Cardiac muscle cell (in vitro differentiated cells and primary cell): ENCODE measurements at regions not wholly inside any gene's neighbourhood (a gene's known extent, or its start where the extent isn't known, plus 50 kb on each side); places are given as distances from the start of the nearest gene placed in this dataset.

Source experiments
- DNase-seq, 2 donors: peaks; one replicate each; pipeline versions ENCODE4 v3.0.0 to v3.0.0-alpha.2; 2010 to 2017; ENCODE audit warnings: low read depth in 1 of 2, low spot score in 1 of 2
- H3K27ac ChIP-seq: fragments of 200-600 bp; sonication (generic); 2 replicates; pipeline ENCODE4 v1.5.1; 2016
- H3K27me3 ChIP-seq: fragments of 200-600 bp; sonication (generic); 2 replicates; pipeline ENCODE4 v1.6.0; 2016; ENCODE audit warnings: control low read depth
- H3K36me3 ChIP-seq: fragments of 200-600 bp; sonication (generic); 2 replicates; pipeline ENCODE4 v1.5.1; 2016; ENCODE audit warnings: control low read depth
- H3K4me1 ChIP-seq: fragments of 200-600 bp; sonication (generic); 2 replicates; pipeline ENCODE4 v1.8.1; 2017; ENCODE audit warnings: low read depth, mild to moderate bottlenecking, mixed run types
- H3K4me3 ChIP-seq: fragments of 200-600 bp; sonication (generic); 2 replicates; pipeline ENCODE4 v1.5.1; 2016; ENCODE audit warnings: mild to moderate bottlenecking
- H3K9me3 ChIP-seq: fragments of 200-600 bp; sonication (generic); 2 replicates; pipeline ENCODE4 v1.5.1; 2017; ENCODE audit warnings: low read depth, mild to moderate bottlenecking, control low read depth
- TF ChIP-seq, protein P1 (sequence below): IDR thresholded peaks from 2 replicates; pipeline ENCODE4 v1.5.1; 2012; ENCODE audit warnings: low read depth, mild to moderate bottlenecking, low read length

DNA sequence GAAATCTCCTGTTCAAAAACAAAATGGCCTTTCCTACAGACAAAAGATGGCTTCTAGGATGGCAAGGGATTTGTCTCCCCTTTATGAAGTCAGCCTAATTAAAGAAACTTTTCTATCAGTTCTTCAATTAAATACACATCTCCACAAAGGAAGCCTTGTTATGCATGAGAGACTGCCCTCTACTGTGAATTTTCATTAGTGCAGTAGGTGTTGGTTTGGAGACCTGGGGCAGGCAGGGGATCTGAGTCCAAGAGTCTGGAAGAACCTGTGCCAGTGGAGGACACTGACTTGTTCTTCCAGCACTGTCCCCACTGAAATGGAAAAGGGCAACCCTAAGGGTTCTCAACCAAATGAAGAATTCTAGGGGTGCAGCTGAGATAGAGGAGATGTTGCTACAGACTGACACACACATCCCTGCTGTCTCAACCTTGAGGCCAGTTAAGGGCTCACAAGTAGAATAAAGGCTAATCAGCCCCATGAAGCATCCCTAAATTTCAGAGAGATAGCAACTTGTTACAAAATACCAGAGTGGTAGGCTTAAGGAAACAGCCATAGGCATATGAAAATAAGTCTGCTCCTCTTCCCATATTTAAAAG, 174.0 kb upstream of the PRICKLE2 start:
- peak; percentile 67 to 76 for DNase-seq
- H3K27me3 ChIP-seq, result no peaks in the 10 kb centered on the region
- no peaks in the 10 kb centered on the region for H3K4me1 ChIP-seq
- no peak overlapping the region for H3K4me3 ChIP-seq
- no peak overlapping the region for H3K27ac ChIP-seq
- H3K9me3 ChIP-seq, result no peaks in the 10 kb centered on the region
- TF ChIP-seq, protein P1, sequence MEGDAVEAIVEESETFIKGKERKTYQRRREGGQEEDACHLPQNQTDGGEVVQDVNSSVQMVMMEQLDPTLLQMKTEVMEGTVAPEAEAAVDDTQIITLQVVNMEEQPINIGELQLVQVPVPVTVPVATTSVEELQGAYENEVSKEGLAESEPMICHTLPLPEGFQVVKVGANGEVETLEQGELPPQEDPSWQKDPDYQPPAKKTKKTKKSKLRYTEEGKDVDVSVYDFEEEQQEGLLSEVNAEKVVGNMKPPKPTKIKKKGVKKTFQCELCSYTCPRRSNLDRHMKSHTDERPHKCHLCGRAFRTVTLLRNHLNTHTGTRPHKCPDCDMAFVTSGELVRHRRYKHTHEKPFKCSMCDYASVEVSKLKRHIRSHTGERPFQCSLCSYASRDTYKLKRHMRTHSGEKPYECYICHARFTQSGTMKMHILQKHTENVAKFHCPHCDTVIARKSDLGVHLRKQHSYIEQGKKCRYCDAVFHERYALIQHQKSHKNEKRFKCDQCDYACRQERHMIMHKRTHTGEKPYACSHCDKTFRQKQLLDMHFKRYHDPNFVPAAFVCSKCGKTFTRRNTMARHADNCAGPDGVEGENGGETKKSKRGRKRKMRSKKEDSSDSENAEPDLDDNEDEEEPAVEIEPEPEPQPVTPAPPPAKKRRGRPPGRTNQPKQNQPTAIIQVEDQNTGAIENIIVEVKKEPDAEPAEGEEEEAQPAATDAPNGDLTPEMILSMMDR, result peak; percentile 82
- H3K36me3 ChIP-seq, result no peaks in the 10 kb centered on the region

DNA sequence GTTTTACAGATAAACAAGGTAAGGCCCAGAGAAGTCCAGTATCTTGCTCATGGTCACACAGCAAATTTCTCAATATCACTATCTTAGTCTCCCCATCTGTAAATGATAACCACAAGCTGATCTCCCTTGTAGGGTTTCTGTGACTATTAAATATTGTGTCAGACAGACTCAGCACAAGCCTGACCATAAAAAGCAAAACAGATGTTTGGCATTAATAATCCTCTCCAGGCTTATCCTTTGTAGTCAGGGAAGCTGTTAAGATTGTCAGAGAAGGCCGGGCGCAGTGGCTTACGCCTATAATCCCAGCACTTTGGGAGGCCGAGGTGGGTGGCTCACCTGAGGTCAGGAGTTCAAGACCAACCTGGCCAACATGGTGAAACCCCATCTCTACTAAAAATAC, 173.2 kb upstream of the PRICKLE2 start:
- Histone ChIP-seq H3K4me3 (no peak overlapping the region), H3K9me3 (no peaks in the 10 kb centered on the region), H3K27me3 (no peaks in the 10 kb centered on the region), H3K4me1 (no peaks in the 10 kb centered on the region), H3K27ac (no peak overlapping the region), H3K36me3 (no peaks in the 10 kb centered on the region)
- TF ChIP-seq, protein P1, result no peak
- DNase-seq, result peak in 1 of 2 donors; percentile 22

DNA sequence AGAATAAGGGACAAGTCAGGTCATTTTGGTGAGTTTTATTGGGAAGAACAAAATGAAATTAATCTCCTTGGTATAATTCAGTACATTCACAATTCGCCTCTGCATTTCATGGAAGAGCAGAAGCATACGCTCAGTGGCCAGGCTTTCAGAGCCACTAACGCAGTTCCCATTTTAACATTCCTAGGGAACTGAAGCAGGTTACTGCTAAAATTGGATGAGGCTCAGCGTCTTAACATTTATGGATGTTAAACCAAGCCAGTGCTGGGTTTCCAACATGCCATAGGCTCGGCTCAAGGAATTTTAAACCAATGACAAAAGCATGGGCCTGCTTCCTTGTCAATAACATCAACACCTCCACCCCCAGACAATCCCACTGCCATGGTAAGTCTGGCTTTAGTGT, 172.7 kb upstream of the PRICKLE2 start:
- DNase-seq, result peak in 1 of 2 donors; percentile 3
- Histone ChIP-seq H3K36me3 (no peaks in the 10 kb centered on the region), H3K9me3 (no peaks in the 10 kb centered on the region), H3K27me3 (no peaks in the 10 kb centered on the region), H3K27ac (no peak overlapping the region), H3K4me1 (no peaks in the 10 kb centered on the region), H3K4me3 (no peak overlapping the region)
- TF ChIP-seq, protein P1, result no peak

DNA sequence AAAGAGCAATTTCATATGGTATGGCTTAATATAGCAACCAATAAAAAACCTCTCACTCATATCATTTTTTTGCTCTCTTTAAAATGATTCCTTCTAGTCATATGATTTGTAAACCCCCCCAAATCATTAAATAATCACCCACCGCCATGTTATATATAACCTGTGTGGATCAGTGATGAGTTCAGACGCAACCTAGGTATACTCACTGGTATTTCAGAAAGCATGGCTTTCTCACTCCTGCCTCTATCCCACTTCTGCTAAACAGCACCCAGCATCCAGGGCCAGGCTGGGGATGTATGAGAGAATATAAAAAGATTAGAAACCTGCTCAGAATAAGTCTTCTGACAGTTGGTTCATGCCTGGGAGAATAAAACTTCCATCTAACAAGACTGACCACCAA, 172.3 kb upstream of the PRICKLE2 start:
- TF ChIP-seq, protein P1, result no peak
- Histone ChIP-seq H3K36me3 (no peaks in the 10 kb centered on the region), H3K4me1 (no peaks in the 10 kb centered on the region), H3K27me3 (no peaks in the 10 kb centered on the region), H3K4me3 (no peak overlapping the region), H3K27ac (no peak overlapping the region), H3K9me3 (no peaks in the 10 kb centered on the region)
- DNase-seq, result no peak

DNA sequence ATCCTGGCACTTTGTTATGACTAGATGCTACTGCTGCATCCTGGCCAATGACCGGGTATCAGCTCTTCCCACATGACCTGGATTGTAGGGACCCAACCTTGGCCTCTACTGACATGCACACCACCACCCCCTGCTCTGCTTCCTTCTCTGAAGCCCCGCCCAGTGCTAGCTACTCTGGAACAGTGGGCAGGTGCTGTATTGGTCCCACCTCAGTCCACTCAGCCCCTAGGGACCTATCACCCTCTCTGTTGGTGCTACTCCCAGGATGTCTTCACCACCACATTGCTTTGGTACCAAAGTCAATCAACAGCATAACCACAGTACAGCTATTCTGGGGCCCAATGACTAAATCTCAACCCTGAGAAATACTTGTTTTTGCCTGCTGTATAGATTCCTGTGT, 170.2 kb upstream of the PRICKLE2 start:
- H3K4me1 ChIP-seq, result no peaks in the 10 kb centered on the region
- H3K9me3 ChIP-seq, result no peaks in the 10 kb centered on the region
- H3K36me3 ChIP-seq, result no peaks in the 10 kb centered on the region
- TF ChIP-seq, protein P1, result no peak
- no peak overlapping the region for H3K27ac ChIP-seq
- H3K27me3 ChIP-seq, result no peaks in the 10 kb centered on the region
- no peak for DNase-seq
- no peak overlapping the region for H3K4me3 ChIP-seq
